SU-DHL-6 (cell line): ENCODE measurements at regions not wholly inside any gene's neighbourhood (a gene's known extent, or its start where the extent isn't known, plus 50 kb on each side); places are given as distances from the start of the nearest gene placed in this dataset.

Experiments used
- CTCF ChIP-seq: fragments of 200-600 bp; sonication (generic); IDR thresholded peaks from one replicate; pipeline ENCODE4 v1.5.1; 2017; ENCODE audit warnings: antibody characterized with exemption, mild to moderate bottlenecking, low read length, moderate library complexity; ENCODE audit not compliant: insufficient read depth, poor library complexity, severe bottlenecking
- EZH2phosphoT487 ChIP-seq: fragments of 200-600 bp; sonication (generic), shearing (Covaris generic); conservative IDR thresholded peaks from 2 replicates; pipeline ENCODE4 v1.6.1; 2018; ENCODE audit warnings: mild to moderate bottlenecking, antibody characterized with exemption, low read length, moderate library complexity, mixed read lengths

- TF ChIP-seq CTCF, result no peak
- TF ChIP-seq EZH2phosphoT487, result no peak
Measured at GRCh38 chr10:28823501-28824075, 146.3 kb downstream of the BAMBI start.
